Muscle layer of colon (tissue), 2 donors: ENCODE measurements at regions not wholly inside any gene's neighbourhood (a gene's known extent, or its start where the extent isn't known, plus 50 kb on each side); places are given as distances from the start of the nearest gene placed in this dataset.

ENCODE experiments used
- H3K27ac ChIP-seq: one replicate; pipeline ENCODE4 v1.7.0; 2013; ENCODE audit warnings: low read depth, mild to moderate bottlenecking, low read length, moderate library complexity
- H3K27me3 ChIP-seq, 2 donors: one replicate each; pipeline ENCODE4 v1.7.0; 2013; ENCODE audit warnings: low read length in 2 of 2, mild to moderate bottlenecking in 2 of 2; ENCODE audit not compliant: insufficient read depth in 2 of 2, control insufficient read depth in 1 of 2
- H3K36me3 ChIP-seq: one replicate; pipeline ENCODE4 v1.7.0; 2013; ENCODE audit warnings: mild to moderate bottlenecking, low read length; ENCODE audit not compliant: insufficient read depth
- H3K4me1 ChIP-seq: one replicate; pipeline ENCODE4 v1.7.0; 2013; ENCODE audit warnings: mild to moderate bottlenecking, low read length; ENCODE audit not compliant: insufficient read depth
- H3K4me3 ChIP-seq, 2 donors: one replicate each; pipeline ENCODE4 v1.7.0; 2013; ENCODE audit warnings: low read length in 2 of 2, low read depth in 1 of 2, mild to moderate bottlenecking in 1 of 2, moderate library complexity in 1 of 2
- H3K9ac ChIP-seq: one replicate; pipeline ENCODE4 v1.7.0; 2013; ENCODE audit warnings: low read length
- H3K9me3 ChIP-seq: one replicate; pipeline ENCODE4 v1.7.0; 2013; ENCODE audit warnings: mild to moderate bottlenecking, low read length
- donor health status: abdominal sarcoma.
- donor health status: Adenocarcinoma of cecum.

DNA sequence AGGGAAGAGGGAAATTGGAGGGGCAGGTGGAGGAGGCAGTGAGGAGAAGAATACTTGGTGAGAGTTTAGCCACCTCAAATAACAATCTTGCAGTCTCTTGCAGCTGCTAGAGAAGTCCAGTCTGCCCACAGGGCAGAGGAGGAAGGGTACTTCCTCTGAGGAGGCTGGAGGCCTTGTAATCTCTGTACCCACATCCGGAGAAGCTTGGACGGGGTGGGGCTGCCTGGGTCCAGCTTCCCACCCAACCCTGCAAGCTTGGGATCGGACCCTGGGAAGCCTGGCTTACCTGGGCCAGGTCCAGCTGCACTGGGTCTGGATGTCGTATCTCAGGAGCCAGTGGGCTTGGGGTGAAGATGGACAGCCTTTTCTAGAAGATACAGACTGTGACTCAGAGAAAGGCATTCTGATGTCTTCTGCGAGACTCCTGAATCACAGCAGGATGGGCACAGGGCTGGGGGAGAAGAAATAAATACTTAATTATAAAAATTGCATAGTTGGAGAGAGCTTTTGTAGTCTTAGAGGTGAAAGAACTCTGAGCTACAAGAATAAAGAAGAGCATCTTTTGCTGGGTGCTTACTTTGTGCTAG is 111.8 kb upstream of the JUN start:
- H3K4me1 ChIP-seq: peaks cover 27% of the 10 kb centered on the region
- H3K4me3 ChIP-seq: no peak overlapping the region
- H3K9ac ChIP-seq: no peak overlapping the region

DNA sequence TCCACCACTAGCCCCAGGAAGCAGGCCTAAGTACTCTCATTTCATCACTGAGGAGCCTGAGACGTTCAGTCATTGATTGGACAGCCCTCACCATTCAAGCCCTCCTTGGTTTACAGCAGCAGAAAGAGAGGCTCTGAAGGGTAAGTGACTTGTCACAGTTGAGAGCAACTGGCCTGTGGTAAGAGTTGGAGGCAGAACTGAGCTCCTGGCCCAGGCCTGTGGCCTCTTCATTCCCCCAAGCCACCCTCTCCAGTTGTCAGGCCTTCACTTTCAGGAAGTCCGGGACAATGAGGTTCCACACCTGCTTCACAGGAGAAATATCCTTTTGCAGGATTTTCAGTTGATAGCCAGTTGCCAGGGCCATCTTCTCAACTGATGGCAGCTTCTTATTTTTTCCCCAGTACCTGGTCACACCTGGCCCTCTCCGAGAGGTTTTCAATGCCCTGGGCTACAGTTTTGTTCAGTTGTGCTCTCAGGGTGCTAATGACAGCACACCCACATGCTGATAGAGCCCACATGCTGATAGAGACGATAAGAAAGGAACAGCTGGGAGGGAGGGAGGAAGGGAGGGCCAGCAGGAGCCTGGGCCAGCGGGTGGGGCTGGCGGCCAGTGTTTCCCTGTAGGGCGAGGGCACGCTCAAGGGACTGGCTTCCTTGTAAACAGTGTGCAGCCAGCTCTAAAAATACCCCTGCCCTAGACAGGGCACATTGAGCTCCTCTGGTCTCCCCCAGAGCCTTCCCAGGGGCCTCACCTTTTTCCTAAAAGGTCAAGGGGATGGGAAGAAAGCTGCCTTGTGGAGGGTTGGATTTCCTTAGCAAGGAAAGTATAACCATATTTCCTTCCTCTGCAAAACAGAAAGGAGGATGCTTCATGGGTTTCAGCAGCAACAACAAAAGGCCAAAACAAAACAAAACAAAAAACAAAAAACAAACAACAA is 112.7 kb upstream of the JUN start:
- H3K9me3 ChIP-seq: no peaks in the 10 kb centered on the region
- H3K9ac ChIP-seq: no peak overlapping the region
- H3K4me1 ChIP-seq: peaks cover 30% of the 10 kb centered on the region
- H3K4me3 ChIP-seq: no peak overlapping the region
- H3K27me3 ChIP-seq: no peaks in the 10 kb centered on the region
- no peaks in the 10 kb centered on the region for H3K36me3 ChIP-seq
- H3K27ac ChIP-seq: peak overlapping the region; percentile 3

More for the DNA sequence above, 111.8 kb upstream of the JUN start:
- H3K27ac ChIP-seq: peak overlapping the region; percentile 8
- H3K27me3 ChIP-seq: no peaks in the 10 kb centered on the region
- no peaks in the 10 kb centered on the region for H3K36me3 ChIP-seq
- H3K9me3 ChIP-seq: no peaks in the 10 kb centered on the region

DNA sequence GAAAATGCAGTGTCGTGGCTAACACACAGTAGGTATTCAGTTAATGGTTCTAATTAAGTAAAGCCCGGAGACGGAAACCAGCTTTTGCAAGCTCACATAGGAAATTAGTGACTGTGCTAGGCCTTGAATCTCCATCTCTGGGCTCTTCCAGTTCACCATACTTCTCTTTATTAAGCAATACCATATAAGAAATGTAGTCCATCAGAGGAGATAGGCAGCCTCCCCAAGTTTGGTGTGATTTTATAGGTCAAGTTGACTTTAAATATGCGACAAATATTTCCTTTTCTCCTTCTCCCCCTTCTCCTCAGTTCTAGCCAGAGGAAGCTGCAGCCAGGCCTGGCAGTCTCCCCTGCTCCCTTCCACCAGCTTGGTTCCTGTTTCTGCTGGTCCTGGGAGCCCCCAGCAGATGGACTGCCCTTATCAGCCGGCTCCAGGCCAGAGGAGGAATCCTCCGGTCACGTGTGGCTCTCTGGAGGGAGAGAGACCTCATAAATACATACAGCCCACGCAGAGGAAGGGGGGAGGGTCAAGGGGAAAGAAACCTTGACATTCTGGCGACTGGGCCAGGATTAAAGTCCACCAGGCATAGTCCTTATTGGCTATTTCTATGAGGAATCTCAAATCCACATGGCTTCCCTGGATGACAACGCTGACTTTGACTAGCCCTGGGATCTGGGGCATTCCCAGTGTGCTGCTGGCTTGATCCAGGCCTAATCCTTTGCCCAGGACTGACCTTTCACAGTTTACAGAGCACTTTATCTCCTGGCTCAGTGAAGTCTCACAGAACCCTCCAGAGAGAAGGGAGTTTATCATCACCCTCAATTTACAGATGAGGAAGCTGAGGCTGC is 115.1 kb upstream of the JUN start:
- H3K27ac ChIP-seq: peak overlapping the region; percentile 71
- no peaks in the 10 kb centered on the region for H3K27me3 ChIP-seq
- H3K9ac ChIP-seq: no peak overlapping the region
- H3K9me3 ChIP-seq: no peaks in the 10 kb centered on the region
- H3K4me1 ChIP-seq: peaks cover 37% of the 10 kb centered on the region
- H3K4me3 ChIP-seq: no peak overlapping the region
- no peaks in the 10 kb centered on the region for H3K36me3 ChIP-seq

DNA sequence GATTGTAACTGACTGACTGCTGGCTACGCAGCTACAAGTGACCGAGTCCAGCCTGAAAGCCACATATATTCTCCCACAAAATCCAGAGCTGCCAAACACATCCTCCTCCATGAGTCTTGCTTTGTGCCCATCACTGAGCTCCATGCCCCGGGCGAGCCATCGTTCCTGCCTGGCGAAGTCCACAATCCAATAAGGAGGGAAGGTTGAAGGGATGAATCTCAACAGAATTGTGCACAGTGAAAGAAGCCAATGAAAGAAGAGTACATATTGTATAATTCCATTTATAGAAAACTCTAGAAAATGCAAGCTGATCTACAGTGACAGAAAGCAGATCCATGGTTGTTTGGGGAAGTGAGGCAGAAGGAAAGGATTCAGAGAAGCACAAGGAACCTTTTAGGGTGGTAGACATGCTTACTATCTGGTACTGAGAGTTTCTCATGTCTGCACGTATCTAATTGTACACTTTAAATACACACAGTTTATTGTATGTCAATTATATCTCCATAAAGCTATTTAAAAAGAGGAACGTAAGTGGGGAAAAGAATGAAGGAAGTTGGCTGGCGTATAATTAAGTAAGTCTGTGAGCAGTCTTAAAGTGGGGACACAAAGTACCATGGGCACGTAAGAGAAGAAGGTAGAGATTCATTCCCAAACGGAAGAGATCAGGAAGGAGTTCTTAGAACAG is 115.9 kb upstream of the JUN start:
- no peaks in the 10 kb centered on the region for H3K9me3 ChIP-seq
- H3K4me1 ChIP-seq: peaks cover 43% of the 10 kb centered on the region
- H3K27me3 ChIP-seq: no peaks in the 10 kb centered on the region
- H3K36me3 ChIP-seq: no peaks in the 10 kb centered on the region
- no peak overlapping the region for H3K9ac ChIP-seq
- peak overlapping the region; percentile 71 for H3K27ac ChIP-seq
- no peak overlapping the region for H3K4me3 ChIP-seq

DNA sequence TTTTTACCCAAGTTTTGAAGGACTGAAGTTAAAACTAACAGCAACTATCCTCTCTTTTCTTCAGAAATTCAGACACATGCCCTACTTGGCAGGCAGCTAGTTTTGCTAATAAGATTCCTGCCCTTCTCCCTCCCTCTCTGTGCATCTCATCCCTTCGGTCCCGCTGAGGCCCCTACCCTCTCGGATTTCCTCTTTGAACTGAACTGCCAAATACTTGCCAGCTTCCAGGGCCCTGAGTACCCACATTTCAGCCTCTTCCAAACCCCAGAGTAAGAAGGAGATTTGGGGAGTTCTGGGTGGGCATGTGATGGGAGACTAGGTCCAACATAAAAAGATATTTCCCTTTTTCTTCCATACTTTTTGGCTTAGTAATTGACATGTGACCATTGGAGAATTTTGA is 116.5 kb upstream of the JUN start:
- H3K4me1 ChIP-seq: peaks cover 45% of the 10 kb centered on the region

DNA sequence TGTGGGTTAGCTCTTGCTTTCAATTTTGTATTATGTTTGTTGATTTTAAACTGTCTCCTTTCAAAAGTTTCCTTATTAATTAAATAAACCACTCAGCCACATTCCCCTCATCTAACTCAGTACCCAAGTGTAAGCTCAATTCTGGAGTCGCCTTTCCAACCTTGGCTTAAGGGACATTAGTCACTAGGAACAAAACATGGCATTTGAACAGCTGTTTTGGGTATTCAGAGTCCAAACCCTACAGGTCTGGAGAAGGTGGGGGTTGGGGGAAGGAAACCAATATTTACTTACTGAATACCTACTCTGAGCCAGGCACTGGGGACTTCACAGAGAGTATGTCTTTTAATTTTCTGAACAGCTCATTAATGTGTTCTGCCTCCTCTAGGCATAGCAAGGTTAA is 117.2 kb upstream of the JUN start:
- Histone ChIP-seq H3K27ac (peak overlapping the region; percentile 71), H3K27me3 (no peaks in the 10 kb centered on the region), H3K4me1 (peaks cover 44% of the 10 kb centered on the region), H3K9ac (no peak overlapping the region), H3K4me3 (no peak overlapping the region), H3K9me3 (no peaks in the 10 kb centered on the region), H3K36me3 (no peaks in the 10 kb centered on the region)

More for the DNA sequence above, 116.5 kb upstream of the JUN start:
- Histone ChIP-seq H3K27me3 (no peaks in the 10 kb centered on the region), H3K4me3 (no peak overlapping the region), H3K36me3 (no peaks in the 10 kb centered on the region), H3K9ac (no peak overlapping the region), H3K9me3 (no peaks in the 10 kb centered on the region), H3K27ac (peak overlapping the region; percentile 71)

DNA sequence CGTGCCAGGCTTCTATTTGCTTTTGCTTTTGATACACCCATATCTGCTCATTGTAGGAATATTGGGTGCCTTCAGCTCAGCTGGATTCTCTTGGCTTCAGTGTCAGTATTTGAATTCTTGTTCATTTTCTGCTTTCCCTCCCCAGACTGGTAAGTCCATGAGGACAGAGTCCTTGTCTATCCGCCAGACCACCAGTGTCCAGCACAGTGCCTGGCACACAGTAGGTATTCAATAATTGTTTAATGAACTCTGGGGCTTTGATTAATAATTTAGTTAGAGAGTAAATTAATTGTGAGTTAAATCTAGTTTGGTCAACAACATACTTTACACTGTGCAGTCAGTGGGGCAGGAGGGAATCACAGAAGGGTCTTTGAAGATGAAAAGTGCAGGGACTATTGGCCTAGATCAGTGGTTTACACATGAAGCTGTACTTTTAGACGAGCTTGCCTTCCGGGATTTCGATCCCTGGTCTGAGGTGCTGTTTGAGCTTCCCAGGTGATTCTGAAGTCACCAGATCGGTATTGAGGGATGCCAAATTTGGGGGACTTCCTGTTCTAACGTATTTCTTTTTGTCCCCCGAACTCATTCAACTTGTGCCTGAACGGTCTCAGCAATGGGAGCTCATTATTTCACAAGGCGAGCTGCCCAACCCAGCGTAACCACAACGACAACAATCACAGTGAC is 119.1 kb upstream of the JUN start:
- Histone ChIP-seq H3K27ac (peak overlapping the region; percentile 95), H3K36me3 (no peaks in the 10 kb centered on the region), H3K9me3 (no peaks in the 10 kb centered on the region), H3K4me3 (peak overlapping the region; percentile 48 to 71), H3K4me1 (peaks cover 39% of the 10 kb centered on the region), H3K27me3 (no peaks in the 10 kb centered on the region), H3K9ac (peak overlapping the region; percentile 69)

DNA sequence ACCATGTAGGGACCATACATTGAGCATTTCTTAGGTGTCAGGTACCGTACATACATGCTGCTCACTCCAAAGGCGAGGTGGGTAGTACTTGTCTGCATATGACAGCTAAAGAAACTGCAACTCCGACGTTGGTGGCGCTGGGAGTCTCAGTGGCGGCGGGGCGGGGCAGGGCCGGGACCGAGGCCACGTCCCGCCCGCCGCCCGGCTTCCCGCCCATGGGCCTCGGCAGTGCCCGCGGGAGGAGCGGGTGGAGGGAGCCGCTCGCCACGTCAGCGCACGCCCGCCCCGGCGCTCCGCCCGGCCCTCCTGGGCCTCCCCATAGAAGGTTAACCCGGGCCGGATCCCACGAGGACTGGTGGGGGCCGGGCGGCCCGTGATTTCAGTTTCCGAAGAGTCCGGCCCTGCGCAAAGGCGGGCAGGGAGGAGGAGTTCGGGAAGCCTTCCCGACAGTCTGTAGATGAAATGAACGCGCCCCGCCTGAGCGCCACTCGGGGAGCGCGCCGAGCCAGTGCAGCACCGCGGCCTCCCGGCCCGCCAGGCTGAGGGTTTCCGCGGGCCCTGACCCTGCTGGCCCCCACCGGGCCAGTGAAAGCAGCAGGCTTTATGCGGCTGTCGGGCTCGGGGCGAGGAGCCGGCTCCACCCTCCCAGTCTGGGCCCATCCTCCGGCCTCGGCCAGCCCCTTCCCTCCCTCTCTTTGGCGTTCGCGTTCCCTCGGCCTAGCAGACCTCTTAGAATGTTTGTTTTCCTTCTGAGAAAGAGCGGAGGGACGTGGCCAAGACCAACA is 119.9 kb upstream of the JUN start:
- Histone ChIP-seq H3K9me3 (no peaks in the 10 kb centered on the region), H3K27ac (peak overlapping the region; percentile 95), H3K4me3 (peak overlapping the region; percentile 48 to 71), H3K4me1 (peaks cover 38% of the 10 kb centered on the region), H3K9ac (peak overlapping the region; percentile 69), H3K27me3 (no peaks in the 10 kb centered on the region), H3K36me3 (no peaks in the 10 kb centered on the region)

DNA sequence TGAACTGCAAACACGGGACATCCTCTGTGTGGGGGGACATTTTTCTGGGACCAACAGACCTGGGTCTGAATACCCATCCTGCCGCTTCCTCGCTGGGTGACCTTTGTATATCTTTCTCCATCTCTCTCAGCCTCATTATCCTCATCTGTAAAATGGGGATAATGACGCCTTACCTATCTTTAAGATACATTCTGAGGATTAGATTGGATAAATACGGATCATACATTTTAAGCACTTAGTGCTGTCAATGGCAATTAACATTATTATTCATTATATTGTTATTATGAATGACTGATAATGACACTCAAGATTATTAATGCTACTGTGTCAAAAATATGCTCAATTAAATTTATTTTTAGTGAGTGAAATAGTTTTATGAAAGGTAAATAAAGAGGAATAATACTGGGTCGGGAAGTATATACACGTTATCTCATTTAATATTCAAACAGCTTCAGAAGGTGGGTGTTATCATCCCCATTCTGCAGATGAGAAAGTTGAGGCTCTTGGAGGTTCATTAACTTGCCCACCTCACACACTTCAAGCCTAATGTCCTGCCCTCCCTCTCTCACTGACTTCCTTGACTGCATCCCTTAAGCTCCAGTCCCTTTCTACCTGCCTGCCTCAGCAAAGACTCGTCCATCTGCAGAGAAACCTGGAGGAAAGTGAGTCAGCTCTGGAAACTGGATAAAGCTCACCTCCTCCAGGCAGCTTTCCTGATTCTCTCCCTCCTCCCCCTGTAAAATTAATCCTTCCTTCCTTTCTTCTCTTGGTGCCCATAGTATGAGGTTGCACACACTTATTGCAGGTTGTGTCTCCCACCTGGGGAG is 120.7 kb upstream of the JUN start:
- Histone ChIP-seq H3K27me3 (no peaks in the 10 kb centered on the region), H3K36me3 (no peaks in the 10 kb centered on the region), H3K9ac (peak overlapping the region; percentile 69), H3K9me3 (no peaks in the 10 kb centered on the region), H3K4me1 (peaks cover 30% of the 10 kb centered on the region), H3K27ac (peak overlapping the region; percentile 94), H3K4me3 (peak overlapping the region; percentile 33 to 71)
